Thyroid gland (tissue), 4 donors: ENCODE measurements at regions not wholly inside any gene's neighbourhood (a gene's known extent, or its start where the extent isn't known, plus 50 kb on each side); places are given as distances from the start of the nearest gene placed in this dataset.

Experiments used
- POLR2A ChIP-seq, 2 donors: fragments of 450-650 bp; IDR thresholded peaks; one replicate each; pipeline ENCODE4 v1.6.1; 2017; ENCODE audit warnings: antibody characterized with exemption in 2 of 2, mild to moderate bottlenecking in 2 of 2, moderate library complexity in 1 of 2
- TF ChIP-seq, protein P1 (sequence below), 6 experiments: fragments of 200-600 bp in 3 of 6; fragments of 450-650 bp in 3 of 6; sonication (generic) in 3 of 6; IDR thresholded peaks; one replicate each; pipeline ENCODE4 v1.5.1; 2016 to 2019; ENCODE audit warnings: antibody characterized with exemption in 6 of 6, mild to moderate bottlenecking in 2 of 6, inconsistent platforms in 1 of 6, moderate library complexity in 1 of 6

- TF ChIP-seq, protein P1, sequence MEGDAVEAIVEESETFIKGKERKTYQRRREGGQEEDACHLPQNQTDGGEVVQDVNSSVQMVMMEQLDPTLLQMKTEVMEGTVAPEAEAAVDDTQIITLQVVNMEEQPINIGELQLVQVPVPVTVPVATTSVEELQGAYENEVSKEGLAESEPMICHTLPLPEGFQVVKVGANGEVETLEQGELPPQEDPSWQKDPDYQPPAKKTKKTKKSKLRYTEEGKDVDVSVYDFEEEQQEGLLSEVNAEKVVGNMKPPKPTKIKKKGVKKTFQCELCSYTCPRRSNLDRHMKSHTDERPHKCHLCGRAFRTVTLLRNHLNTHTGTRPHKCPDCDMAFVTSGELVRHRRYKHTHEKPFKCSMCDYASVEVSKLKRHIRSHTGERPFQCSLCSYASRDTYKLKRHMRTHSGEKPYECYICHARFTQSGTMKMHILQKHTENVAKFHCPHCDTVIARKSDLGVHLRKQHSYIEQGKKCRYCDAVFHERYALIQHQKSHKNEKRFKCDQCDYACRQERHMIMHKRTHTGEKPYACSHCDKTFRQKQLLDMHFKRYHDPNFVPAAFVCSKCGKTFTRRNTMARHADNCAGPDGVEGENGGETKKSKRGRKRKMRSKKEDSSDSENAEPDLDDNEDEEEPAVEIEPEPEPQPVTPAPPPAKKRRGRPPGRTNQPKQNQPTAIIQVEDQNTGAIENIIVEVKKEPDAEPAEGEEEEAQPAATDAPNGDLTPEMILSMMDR (IDR thresholded peaks at IDR 0.05) = no peak
- TF ChIP-seq POLR2A (IDR thresholded peaks at IDR 0.05) = no peak
These were observed 487.1 kb downstream of the TECRL start for GRCh38 chr4:63922146-63922545.
